DMS 273 (cell line): ENCODE measurements at regions not wholly inside any gene's neighbourhood (a gene's known extent, or its start where the extent isn't known, plus 50 kb on each side); places are given as distances from the start of the nearest gene placed in this dataset.
A peak's percentile ranks its signal among the peaks of the same experiment; 100 is the strongest.

Experiments used
- DNase-seq: peaks from one replicate; lab custom pipeline; 2025; ENCODE audit not compliant: unreplicated experiment; lab: John Stamatoyannopoulos, UW

DNA sequence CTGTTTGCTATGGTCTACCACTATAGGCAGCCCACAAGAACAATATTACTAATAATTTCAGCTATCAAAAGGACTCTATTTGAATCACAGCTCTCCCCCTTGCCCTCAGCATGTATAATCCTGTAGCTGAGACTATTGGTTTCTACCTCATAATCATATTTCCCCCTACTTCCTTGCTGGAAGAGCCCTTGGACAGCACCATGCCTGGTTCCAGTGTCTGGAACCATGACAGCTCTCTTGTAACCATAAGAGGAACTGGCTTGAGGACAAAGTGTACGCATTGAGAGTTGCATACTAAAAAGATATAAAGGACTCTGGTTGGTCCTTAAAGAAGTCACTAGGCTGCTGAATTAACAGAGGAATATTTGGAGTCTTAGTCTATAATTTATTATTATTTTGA lies 110.7 kb upstream of the ZRANB2 start:
- no peak for DNase-seq

DNA sequence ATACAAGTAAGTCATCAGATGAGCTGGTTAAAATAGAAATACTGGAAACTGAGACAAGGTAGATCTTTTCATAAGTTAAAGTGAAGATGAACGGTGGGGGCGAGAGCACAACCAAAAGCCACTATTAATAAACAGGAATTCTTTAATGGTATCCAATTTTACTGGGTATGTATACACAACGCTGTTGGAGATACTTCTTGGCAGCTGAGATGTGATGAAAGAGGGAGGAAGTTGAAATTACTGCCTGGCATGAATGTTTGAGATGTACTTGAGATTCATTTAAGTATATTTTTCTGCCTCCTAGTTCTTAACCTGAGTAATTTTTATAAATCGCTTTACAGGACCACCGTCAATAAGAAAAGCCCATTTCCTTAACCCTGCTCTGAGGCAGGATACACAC lies 110.0 kb upstream of the ZRANB2 start:
- DNase-seq = no peak

DNA sequence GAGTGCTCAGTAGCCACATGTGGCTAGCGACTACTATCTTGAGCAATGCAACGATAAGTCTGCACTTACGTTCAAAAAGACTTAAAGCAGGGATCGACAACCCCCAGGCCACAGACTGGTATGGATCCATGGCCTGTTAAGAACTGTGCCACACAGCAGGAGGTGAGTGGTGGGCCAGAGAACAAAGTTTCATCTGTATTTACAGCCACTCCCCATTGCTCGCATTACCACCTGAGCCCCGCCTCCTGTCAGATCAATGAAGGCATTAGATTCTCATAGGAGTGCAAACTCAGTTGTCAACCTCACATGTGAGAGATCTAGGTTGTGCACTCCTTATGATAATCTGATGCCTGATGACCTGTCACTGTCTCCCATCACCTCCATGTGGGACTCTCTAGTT lies 103.6 kb upstream of the ZRANB2 start:
- DNase-seq = no peak

DNA sequence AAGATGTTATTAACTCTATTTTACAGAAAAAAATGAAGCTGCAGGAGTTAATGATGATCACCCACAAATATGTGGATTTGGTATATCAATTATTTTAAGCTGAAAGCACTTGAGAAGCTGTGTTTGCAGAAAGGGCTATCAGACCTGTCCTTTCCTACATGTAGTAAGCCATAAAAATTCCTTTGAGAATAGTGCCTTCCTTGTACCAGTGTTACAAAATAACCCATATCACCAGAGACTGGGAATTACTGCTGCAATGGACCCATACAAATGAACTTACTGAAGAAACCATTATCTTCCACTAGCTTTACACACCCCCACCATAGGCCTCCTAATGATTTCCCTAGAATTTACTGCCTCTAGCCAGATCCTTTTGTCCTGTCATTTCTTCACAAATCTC lies 99.2 kb upstream of the ZRANB2 start:
- no peak for DNase-seq

DNA sequence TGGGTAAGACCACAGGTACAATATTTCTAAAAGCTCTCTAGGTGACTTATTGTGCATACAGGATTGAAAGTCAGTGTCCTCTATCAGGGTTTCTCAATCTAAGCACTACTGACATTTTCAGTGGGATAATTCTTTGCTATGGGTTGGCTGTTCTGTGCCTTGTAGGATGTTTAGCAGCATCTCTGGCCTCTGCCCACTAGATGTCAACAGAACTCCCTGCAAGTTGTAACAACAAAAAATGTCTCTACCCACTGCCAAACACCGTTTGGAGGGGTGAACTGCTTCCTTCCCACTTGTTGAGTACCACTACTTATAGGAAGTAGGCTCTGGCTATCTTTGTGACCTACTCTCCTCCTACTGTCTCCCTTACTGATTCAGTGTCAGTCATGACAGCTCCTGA lies 90.1 kb upstream of the ZRANB2 start:
- peak; percentile 19 for DNase-seq

DNA sequence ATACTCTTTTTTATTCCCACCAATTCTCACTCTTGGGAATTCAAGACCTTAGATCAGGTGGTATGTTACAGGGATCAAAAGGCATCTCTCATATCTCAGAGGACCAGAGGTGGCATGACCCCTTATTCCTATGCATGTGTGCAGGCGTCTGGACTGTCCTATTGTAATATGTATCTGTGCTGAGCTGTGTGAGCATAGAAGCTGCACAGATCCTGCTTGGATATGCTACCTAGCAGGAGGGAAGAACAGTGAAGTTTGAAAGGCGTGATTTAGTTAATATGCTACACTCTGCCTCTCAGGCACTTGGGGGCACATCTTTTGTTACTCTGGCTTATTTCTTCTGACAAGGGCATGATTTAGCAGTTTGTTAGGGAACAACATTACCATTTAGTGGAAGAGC lies 86.7 kb upstream of the ZRANB2 start:
- no peak for DNase-seq

DNA sequence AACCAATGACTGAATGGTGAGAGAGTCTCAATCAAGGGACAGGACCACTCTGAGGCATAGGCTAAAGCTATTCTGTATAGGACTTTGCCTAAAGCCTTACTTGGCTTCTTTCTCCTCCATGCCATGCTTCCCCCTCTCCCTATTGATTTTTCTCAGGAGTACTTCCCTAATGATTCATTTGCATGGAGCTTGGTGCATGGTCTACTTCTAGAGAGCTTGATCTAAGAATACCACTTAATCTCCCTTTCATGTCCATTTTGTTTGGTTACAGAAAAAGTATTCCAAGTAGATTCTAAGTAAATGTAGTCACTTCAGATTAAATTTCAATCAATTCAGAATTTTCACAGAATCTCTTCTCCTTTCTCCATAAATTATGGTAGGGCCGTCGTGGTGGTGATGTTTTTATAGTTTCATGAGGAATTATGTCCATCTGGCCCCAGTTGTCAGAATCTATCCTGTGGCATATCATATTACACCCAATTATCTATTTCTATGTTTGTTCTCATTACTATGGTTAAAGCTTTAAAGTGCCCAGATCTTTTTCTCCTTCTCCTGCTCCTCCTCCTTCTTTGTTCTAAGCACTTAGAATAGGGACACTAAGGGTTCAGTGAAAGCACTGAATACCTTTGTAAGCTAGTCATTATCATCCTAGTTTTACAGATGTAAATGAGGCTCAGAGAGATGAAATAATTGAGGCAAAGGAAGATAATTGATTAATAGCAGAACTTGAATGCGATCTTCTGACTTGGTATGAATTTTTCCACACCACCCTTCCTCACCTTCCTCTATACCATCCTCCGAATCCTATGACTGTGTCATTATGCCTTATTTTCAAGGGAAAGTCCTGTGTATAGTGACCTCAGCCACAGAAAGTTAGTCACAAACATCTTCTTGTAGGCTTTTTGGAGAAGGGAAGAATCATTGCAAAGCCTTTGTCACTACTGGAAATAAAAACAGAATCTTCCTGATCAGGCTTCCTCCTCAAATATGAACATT lies 85.6 kb upstream of the ZRANB2 start:
- DNase-seq = peak; percentile 33

DNA sequence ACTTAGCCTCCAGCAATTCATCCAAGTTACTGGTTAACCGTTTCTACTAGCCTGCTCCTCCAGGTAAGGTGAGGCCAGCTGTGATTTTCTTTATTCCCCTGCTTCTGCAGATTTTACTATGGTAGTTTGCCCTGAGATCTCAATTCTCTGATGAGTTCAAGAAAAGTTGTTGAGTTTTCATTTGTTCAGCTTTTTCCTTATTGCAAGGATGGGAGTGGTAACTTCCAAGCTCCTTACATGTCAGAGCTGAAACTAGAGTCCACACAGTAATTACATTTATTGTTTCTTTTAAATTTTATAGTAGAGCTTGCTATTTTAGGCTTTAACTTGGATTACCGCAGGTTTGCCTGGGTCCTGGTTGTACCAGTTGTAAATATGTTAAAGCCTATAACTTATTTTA lies 76.9 kb upstream of the ZRANB2 start:
- no peak for DNase-seq

DNA sequence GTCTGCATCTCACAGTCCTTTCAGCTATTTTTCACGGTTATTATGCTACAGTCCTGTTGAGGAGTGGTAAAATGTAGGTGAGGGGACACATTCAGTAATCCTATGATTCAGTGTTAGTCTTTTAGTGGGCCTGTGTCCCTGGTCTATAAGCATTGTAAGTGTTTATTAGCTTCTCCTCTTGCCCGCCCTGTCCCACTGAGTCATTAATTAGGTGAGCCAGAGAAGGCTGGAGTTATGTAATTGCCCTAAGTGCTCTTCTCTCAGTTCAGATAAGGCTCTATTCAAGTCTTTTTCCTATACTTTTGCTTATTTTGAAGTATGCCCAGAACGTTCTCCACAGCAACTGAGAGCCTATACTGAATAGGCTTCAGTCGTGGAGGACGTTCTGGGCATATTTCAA lies 76.3 kb upstream of the ZRANB2 start:
- DNase-seq = no peak

DNA sequence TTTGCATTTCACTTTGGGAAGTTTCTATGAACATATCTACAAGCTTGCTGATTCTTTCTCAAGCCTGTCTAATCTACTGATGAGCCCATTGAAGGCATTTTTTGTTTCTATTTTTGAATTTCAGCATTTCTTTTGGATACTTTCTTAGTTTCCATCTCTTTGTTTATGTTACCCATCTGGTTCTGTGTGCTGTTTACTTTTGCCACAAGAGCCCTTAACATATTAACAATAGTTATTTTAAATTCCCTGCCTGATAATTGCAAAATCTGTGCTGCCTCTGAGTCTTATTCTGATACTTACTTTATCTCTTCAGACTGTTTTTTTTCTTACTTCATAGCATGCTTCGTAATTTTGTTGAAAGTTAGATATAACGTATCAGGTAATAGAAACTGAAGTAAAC lies 75.8 kb upstream of the ZRANB2 start:
- DNase-seq = no peak

DNA sequence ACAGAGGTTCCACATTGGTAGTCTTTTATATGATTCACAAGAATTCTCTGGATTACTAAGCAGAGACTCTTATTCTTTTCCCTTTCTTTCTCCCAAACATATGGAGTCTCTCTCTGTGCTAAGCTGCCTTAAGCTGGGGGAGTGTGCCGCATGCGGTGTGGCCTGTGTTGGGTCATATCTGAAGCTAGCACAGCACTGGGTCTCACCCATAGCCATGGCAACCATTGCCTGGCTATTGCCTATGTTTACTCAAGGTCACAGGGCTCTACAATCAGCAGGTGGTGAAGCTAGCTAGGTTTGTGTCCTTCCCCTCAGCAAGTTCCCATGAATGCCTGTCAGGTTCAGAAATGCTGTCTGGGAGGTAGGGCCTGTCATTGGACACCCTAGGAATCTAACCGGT lies 73.6 kb upstream of the ZRANB2 start:
- no peak for DNase-seq

DNA sequence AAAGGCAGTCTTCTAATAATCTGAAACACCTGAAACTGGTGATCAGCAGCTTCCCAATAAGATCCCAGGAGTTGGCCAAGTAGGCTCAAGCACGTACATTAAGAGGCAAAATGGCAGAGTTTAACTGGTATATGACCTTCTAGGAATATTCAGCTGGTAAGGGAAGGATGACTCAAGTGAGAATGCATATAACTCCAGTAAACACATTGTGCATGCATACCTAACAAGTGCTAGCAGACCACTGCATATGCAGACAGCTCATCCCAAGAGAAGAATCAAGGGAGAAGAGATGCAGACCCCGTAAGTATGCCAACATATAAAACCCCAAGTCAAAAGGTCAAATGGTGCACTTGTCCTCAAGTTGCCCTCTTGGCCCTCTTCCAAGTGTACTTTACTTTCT lies 73.0 kb upstream of the ZRANB2 start:
- DNase-seq = no peak

DNA sequence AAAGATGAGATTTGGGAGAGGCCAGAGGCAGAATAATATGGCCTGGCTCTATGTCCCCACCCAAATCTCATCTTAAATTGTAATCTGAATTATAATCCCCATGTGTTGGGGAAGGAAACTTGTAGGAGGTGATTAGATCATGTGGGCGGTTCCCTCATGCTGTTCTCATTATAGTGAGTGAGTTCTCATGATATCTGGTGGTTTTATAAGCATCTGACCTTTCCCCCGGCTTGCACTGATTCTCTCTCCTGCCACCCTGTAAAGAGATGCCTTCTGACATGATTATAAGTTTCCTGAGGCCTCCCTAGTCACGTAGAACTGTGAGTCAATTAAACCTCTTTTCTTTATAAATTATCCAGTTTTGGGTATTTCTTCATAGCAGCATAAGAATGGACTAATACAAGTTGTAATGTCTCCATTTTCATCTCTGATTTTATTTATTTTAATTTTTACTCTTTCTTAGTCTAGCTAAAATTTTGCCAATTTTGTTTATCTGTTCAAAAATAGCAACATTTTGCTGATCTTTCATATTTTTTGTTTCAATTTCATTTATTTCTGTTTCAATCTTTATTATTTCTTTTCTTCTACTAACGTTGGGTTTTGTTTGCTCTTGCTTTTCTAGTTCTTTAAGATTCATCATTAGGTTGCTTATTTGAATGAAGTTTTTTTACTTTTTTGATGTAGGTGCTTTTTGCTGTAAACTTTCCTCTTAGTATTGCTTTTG lies 67.0 kb upstream of the ZRANB2 start:
- no peak for DNase-seq

DNA sequence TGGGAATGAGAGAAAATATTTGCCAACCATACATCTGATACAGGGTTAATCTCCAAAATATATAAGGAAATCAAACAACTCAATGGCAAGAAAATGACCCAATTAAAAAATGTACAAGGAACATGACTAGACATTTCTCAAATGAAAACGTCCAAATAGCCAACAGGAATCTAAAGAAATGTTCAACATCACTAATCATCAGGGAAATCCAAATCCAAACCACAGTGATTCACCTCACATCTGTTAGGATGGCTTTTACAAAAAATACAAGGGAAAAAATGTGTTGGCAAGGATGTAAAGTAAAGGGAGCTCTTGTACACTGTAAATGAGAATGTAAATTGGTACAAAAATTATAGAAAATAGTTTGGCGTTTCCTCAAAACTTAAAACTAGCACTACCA lies 54.7 kb upstream of the ZRANB2 start:
- no peak for DNase-seq
